Germinal center (tissue), 1 donor: ENCODE measurements at regions not wholly inside any gene's neighbourhood (a gene's known extent, or its start where the extent isn't known, plus 50 kb on each side); places are given as distances from the start of the nearest gene placed in this dataset.
"Not testable (repeated sequence)": the region's sequence is repeated elsewhere in the genome, so short reads cannot be mapped to it uniquely, and the experiment has no call there.

ENCODE experiments used
- DNase-seq: peaks from one replicate; pipeline ENCODE4 v3.0.0; 2012; ENCODE audit warnings: mixed read lengths, low spot score

GRCh38 chr2:121052023-121052422 lies 233.0 kb downstream of the TFCP2L1 start:
- DNase-seq = no peak

GRCh38 chr2:121052521-121052920 lies 232.5 kb downstream of the TFCP2L1 start:
- no peak for DNase-seq

DNA sequence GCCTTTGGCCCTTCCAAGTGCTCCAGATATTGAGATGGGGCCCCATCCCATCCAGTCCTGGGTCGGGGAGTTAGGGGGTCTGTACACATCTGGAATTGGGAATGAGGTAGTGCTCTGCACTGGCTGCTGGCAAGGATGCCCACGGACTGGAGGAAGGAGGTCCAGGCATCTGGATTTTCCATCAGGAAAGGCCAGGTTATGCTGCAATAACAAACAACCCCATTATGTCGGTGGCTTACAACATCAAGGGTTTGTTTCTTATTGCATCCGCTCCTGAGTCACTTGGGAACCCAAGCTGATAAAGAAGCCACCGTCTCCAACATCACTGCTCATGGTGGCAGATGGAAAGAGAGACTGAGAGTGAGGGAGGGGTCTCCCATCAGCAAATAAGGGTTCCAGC lies 229.9 kb downstream of the TFCP2L1 start:
- DNase-seq = no peak

- no peak for DNase-seq
These were observed 229.5 kb downstream of the TFCP2L1 start for GRCh38 chr2:121055501-121055900.

DNA sequence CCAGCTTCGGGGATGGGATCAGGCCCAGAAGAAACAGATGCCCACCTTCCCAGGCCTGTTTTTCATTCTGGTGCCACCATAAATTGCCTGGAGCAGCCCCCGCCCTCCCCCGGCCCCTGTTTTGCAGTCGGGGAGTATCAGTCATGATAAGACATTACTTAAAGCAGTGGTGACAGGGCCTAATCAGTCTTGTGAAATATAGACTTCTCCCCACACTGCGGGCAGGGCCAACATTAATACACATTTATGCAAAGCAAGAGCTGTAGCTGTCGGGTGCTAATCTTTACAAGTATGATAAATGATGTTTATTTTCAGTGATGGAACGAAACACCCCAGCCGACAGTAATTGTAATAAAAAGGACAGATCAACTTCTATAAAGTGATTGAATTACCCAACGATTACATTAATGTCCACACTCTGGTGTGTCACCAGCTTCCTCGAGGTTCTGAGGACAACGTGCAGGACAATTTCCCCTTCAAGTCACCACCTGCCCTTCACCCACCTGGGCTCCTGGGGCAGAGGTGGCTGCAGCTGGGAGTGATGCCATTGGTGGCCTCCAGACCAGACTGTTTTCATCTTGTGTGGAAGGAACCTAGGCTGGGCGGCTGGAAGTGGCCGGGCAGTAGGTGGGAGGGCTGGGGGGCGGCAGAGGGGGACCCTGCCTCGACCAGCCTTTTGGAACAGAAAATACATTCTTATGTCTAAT lies 226.0 kb downstream of the TFCP2L1 start:
- no peak for DNase-seq

DNA sequence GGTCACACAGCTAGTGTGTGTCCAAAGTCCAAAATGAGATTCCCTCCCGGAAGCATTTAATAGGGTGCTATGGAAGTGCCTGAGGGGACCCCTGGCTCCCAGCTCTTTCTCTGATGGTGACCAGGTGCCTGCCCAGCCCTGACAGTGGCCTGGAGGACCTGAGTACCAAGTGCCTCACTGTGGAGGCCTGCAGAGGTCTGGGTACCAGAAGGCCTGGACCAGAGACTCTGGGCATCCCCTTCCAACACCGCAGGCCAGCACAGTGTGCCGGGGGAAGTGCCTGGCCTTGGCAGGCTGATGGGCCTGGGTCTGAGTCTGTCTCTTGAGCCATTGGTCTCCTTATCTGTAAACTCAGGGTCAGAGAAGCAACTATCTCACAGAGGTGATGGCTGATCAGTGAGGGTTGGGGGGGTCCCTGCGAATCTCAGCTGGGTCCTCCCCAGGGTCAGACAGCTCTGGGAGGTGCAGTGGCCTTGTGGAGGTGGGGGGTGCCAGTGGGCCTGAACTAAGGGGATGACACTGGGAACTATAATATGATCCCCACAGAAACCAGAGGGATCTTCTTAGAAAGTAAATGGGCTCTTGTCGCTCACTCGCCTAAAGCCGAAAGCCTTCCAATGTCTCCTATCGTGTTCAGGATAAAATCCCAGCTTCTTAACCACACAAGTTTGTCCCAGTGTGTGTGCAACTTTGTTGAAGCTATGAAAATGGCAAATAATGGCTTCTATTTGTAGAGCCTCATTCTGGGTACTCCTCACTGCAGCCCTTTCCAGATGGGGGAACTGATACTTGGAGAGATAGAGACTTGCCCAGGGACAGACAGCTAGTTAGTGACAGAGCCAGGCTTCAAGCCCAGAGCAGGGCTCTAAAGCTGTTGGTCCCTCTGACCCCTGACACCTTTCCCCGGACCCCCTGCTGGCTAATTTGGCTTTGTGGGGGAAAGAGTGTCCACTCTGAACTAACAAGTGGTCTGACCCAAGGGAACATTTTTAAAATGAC lies 225.1 kb downstream of the TFCP2L1 start:
- DNase-seq = no peak

DNA sequence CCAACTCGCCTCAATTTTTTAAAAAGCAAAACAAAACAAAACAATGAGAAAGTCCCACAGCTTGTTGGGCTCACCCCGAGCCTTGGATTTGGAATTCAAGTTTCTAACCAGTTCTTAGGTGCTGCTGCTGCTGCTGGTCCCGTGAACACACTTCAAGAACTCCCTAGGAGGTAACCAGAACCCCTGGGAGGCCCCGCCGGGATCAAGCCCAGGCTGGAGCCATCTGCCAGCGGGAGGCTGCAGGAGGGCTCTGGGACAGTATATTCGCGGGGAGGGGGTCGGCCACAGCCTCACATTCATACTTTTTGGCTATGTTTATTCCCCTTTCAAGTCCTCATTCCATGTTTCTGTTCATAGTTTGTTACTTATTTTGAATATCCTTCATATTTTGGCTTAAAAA lies 223.4 kb downstream of the TFCP2L1 start:
- no peak for DNase-seq

DNA sequence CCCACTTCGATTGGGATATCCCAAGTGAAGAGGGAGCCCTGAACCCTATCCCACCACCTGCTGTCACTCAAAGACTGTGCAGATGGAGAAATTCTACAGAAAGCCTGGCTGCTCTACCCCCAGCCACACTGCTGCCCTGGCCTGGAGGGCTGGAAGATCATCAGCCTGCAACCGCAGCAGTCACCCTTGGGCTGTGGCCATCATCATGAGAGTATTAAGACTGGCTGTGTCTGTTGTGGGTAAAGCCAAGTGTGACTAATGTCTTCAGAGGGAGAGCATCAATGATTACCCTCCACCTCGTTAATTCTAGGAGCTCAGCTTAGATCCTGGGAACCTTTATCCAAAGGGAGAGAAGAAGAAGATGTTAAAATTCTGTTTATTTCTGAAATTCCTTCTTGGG lies 221.5 kb downstream of the TFCP2L1 start:
- no peak for DNase-seq

GRCh38 chr2:121064186-121064585 lies 220.8 kb downstream of the TFCP2L1 start:
- no peak for DNase-seq

GRCh38 chr2:121065239-121065638 lies 219.8 kb downstream of the TFCP2L1 start:
- no peak for DNase-seq

DNA sequence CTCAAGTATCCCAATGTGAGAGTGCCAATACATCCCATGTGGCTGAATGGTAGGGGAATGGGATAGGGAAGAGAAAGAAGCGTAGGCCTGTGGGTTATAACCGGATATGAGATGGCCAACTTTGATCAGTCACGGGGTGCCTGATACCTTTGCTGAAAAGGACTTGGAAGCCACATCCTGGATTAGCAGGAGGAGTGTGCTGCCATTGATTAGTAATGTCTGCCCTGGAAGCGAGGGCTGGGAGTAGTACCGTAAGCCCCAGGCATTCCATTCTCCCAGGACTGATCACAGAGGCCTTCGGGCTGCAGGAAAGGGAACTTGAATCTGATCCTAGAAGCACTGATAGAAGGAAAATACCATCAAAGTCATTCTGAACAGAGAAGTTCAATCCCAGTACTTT lies 218.5 kb downstream of the TFCP2L1 start:
- no peak for DNase-seq

- no peak for DNase-seq
These were observed 216.2 kb downstream of the TFCP2L1 start for GRCh38 chr2:121068851-121069250.

DNA sequence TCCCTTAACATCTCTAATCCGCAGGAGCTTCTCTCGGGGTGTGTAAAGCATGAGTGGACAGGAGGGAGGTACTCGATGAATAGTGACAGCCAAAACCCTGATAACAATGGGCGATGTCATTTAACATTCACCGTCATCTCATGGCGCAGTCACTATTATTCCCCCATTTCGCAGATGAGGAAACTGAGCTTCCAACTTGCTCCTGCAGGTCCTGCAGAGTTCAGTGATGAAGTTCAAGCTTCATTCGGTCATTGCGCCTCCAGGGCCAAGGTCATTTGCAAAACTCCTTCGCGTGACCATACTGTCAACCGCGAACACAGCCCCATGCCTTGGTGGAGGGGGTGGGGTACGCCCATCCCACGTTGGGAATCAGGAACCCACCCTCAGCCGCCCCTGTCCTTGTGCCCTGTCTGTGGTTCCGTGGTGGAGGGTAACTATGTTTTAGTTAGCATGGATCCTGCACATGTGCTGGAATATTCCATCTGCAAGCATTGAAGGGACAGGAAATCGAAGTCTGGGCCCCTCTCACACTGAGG lies 215.5 kb downstream of the TFCP2L1 start:
- DNase-seq = no peak

DNA sequence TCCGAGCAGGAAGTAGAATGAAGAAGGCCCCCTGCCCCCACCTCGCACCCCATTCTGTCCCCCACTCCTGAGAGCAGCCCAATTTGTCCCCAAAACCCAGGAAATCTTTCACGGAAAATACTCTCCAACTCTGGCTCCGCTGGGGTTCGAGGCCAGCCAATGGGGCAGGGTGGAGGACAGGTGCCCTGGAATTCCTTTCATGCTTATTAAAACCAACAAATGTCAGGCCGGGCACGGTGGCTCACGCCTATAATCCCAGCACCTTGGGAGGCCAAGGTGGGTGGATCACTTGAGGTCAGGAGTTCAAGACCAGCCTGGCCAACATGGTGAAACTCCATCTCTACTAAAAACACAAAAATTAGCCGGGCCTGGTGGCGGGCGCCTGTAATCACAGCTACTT lies 214.9 kb downstream of the TFCP2L1 start:
- not testable (repeated sequence) for DNase-seq

- DNase-seq = peak; percentile 72
These were observed 213.9 kb downstream of the TFCP2L1 start for GRCh38 chr2:121071034-121071504.

DNA sequence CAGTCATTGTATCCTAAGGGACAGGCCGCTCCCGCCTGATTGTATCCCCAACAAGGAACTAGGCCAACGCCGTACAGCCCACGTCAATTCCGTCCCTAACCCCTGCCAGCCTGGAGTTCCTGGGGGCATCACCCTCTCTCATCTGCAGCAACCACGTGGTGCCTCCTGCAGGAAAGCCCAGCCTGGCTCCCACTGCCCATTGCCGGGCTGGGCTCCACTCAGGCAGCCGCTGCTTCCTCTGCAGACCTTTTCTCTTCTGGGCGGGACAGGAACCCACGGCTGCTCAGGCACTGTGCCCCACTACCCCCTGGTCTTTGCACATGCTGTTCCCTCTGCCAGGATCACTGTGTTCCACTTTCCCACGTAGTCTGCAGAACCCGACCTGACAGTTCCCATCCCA lies 212.2 kb downstream of the TFCP2L1 start:
- no peak for DNase-seq

DNA sequence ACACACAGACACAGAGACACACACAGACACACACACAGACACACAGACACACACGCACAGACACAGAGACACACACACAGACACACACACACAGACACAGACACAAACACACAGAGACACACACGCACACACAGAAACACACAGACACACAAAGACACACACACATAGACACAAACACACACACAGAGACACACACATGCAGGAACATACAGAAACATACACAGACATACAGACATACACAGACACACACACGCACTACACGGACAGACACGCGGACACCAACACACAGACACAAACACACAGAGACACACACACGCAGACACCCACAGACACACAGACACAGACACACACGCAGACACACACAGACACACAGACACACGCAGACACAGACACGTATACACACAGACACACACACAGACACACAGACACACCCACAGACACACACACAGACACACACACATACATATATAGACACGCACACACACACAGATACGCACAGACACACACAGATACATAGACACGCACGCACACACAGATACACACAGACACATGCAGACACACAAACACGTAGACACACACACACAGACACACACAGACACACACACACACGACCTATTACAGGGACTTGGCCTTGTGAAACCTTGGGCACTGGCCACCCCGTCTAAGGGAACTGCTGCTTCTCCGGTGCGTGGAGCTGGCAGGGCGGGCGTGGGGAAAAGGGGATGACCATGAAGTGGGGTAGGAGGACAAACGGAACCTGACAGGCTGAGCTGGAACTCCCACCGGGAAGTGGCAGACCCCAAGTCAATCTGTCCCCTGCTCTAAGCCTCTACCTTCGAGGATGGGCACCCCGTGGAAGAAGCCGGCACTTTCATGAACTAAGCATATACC lies 211.4 kb downstream of the TFCP2L1 start:
- DNase-seq = no peak

GRCh38 chr2:121074293-121074932 lies 210.6 kb downstream of the TFCP2L1 start:
- DNase-seq = no peak

DNA sequence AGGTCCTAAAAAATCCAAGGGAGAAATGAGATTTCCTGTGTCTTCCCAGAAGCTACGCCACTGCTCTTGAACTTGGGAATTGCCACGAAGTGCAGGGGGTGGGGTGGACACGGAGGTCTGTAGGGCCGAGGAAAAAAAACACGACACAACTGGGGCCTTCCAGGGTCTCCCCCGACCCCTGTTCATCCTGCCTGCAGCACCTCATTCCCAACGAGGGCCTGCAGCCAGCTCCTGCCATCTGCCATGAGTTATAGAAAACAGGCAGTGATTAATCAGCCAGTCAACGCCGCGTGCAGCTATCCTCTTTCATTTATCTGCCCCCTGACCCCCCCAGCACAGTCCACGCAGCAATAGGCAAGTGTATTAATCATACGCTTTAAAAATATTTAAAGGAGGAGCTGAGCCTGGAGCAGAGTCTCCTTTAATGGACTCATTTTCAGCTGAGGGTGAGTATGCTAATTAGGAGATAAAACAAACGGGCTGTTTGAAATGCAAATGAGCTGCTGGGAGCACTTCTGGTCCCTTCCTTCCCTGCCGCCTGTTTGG lies 209.9 kb downstream of the TFCP2L1 start:
- DNase-seq = peak; percentile 29

- DNase-seq = no peak
These were observed 209.1 kb downstream of the TFCP2L1 start for GRCh38 chr2:121075641-121076497.
